ENCODE measurements at regions not wholly inside any gene's neighbourhood (a gene's known extent, or its start where the extent isn't known, plus 50 kb on each side); places are given as distances from the start of the nearest gene placed in this dataset.

- TF ChIP-seq CTCF (tag by site-specific recombination; IDR thresholded peaks at IDR 0.05): no peak
- TF ChIP-seq ZBTB7A (tag by site-specific recombination; IDR thresholded peaks at IDR 0.05; ENCODE audit: low read depth): no peak
- no peak for TF ChIP-seq ZFP37 (tag by site-specific recombination; IDR thresholded peaks at IDR 0.05)
- no peak for TF ChIP-seq ZNF549 (tag by site-specific recombination; IDR thresholded peaks at IDR 0.05)
- no peak for TF ChIP-seq ZNF266 (tag by site-specific recombination; IDR thresholded peaks at IDR 0.05; ENCODE audit: low read depth)
- TF ChIP-seq ZNF791 (tag by site-specific recombination; IDR thresholded peaks at IDR 0.05): no peak
- TF ChIP-seq ZNF639 (tag by site-specific recombination; IDR thresholded peaks at IDR 0.05): no peak
- no peak for TF ChIP-seq ZNF501 (tag by site-specific recombination; IDR thresholded peaks at IDR 0.05)
- no peak for TF ChIP-seq REST (tag by site-specific recombination; IDR thresholded peaks at IDR 0.05)
Observed at GRCh38 chr1:208965351-208965750, 618.2 kb upstream of the CAMK1G start.
